Transverse colon (tissue), 4 donors: ENCODE measurements at regions not wholly inside any gene's neighbourhood (a gene's known extent, or its start where the extent isn't known, plus 50 kb on each side); places are given as distances from the start of the nearest gene placed in this dataset.

Experiments used
- DNase-seq: peaks from one replicate; pipeline ENCODE4 v3.0.0-alpha.2; 2019
- H3K27ac ChIP-seq, 4 donors: fragments of 200-600 bp; sonication (generic); 2 replicates each; pipeline ENCODE4 v1.5.1; 2016 to 2018; ENCODE audit warnings: inconsistent platforms in 4 of 4
- H3K27me3 ChIP-seq: fragments of 200-600 bp; sonication (generic); 2 replicates; pipeline ENCODE4 v1.5.1; 2017; ENCODE audit warnings: inconsistent platforms
- H3K36me3 ChIP-seq, 4 donors: fragments of 200-600 bp; sonication (generic); 2 replicates each; pipeline ENCODE4 v1.5.1; 2017 to 2019; ENCODE audit warnings: inconsistent platforms in 4 of 4
- H3K4me1 ChIP-seq, 4 donors: fragments of 200-600 bp; sonication (generic); 2 replicates each; pipeline ENCODE4 v1.5.1; 2017 to 2020; ENCODE audit warnings: inconsistent platforms in 4 of 4
- H3K4me3 ChIP-seq, 4 donors: fragments of 200-600 bp; sonication (generic); 1 replicate in 1 of 4; 2 replicates in 3 of 4; pipeline versions ENCODE4 v1.5.1 to v1.6.1; 2017 to 2019; ENCODE audit warnings: inconsistent platforms in 4 of 4
- H3K9me3 ChIP-seq, 2 donors: fragments of 200-600 bp; sonication (generic); 2 replicates each; pipeline ENCODE4 v1.5.1; 2017 to 2019; ENCODE audit warnings: inconsistent platforms in 2 of 2
- CTCF ChIP-seq, 5 experiments: fragments of 200-600 bp in 3 of 5; fragments of 450-650 bp in 2 of 5; sonication (generic) in 3 of 5; IDR thresholded peaks; 1 replicate in 2 of 5; 2 replicates in 3 of 5; pipeline ENCODE4 v1.5.1; 2016 to 2017; ENCODE audit warnings: antibody characterized with exemption in 5 of 5, inconsistent platforms in 3 of 5, mild to moderate bottlenecking in 2 of 5, moderate library complexity in 1 of 5
- EP300 ChIP-seq: sonication (generic); formaldehyde crosslinking; IDR thresholded peaks from one replicate; pipeline ENCODE4 v1.6.1; 2017; ENCODE audit warnings: antibody characterized with exemption, low read depth
- POLR2A ChIP-seq: fragments of 450-650 bp; IDR thresholded peaks from one replicate; pipeline ENCODE4 v1.6.1; 2016; ENCODE audit warnings: antibody characterized with exemption, mild to moderate bottlenecking, moderate library complexity
- POLR2AphosphoS5 ChIP-seq, 3 donors: sonication (generic); formaldehyde crosslinking; IDR thresholded peaks; one replicate each; pipeline ENCODE4 v1.6.1; 2016; ENCODE audit warnings: antibody characterized with exemption in 3 of 3
- WGBS, 2 donors: methylation state at CpG; one replicate each; pipeline ENCODE4 v1.1.5; 2018; ENCODE audit warnings: low coverage in 1 of 2; 5-methylcytosine and 5-hydroxymethylcytosine counted together
- in situ Hi-C, 4 donors: fragments of 200-750 bp; cut with MboI; loops; one replicate each; pipeline versions ENCODE4 v1.15.0 to v1.15.1; 2017; ENCODE audit warnings: low sequenced_read_pairs in 3 of 4, low pct_ligation_motif_present in 1 of 4, low pct_unique_long_range_greater_than_20kb in 1 of 4
- intact Hi-C: fragments of 100-400 bp; cut with DNase I; formaldehyde crosslinking; loops from one replicate; pipeline ENCODE4 v1.15.1; 2023; ENCODE audit warnings: low total_unique reads

GRCh38 chr7:157473051-157473569 is 136.3 kb downstream of the DNAJB6 start:
- in situ Hi-C loops = no loop called here
- no peaks in the 10 kb centered on the region for H3K27me3 ChIP-seq
- no peak overlapping the region for H3K27ac ChIP-seq
- no peak for DNase-seq
- peaks cover 5 to 16% of the 10 kb centered on the region in 2 donors for H3K9me3 ChIP-seq
- H3K36me3 ChIP-seq = no peaks in the 10 kb centered on the region
- 65 to 84% methylated on average over 4 of the region's 4 CpGs for WGBS, 2 donors
- intact Hi-C loops = no loop called here
- no peak for TF ChIP-seq POLR2A
- TF ChIP-seq CTCF (IDR thresholded peaks at IDR 0.05) = no peak
- TF ChIP-seq POLR2AphosphoS5 (IDR thresholded peaks at IDR 0.05) = no peak
- no peak for TF ChIP-seq EP300
- no peaks in the 10 kb centered on the region for H3K4me1 ChIP-seq
- H3K4me3 ChIP-seq = no peak overlapping the region

GRCh38 chr7:157474685-157475084 is 137.9 kb downstream of the DNAJB6 start:
- Histone ChIP-seq H3K27me3 (no peaks in the 10 kb centered on the region), H3K27ac (no peak overlapping the region), H3K4me3 (no peak overlapping the region), H3K36me3 (no peaks in the 10 kb centered on the region), H3K4me1 (no peaks in the 10 kb centered on the region), H3K9me3 (peaks cover 5 to 16% of the 10 kb centered on the region in 2 donors)
- in situ Hi-C loops = no loop called here
- TF ChIP-seq CTCF (IDR thresholded peaks at IDR 0.05) (peak in 3 of 5 experiments; percentile 20 to 32 (median 22)), POLR2A (no peak)
- 59% methylated on average over 12 of the region's 12 CpGs; no CpG with 5 or more reads in 1 of the 2 donors for WGBS, 2 donors
- no peak for DNase-seq
- intact Hi-C loops = no loop called here

GRCh38 chr7:157475095-157475494 is 138.3 kb downstream of the DNAJB6 start:
- DNase-seq = no peak
- no peak for TF ChIP-seq POLR2A
- no peak for TF ChIP-seq POLR2AphosphoS5 (IDR thresholded peaks at IDR 0.05)
- no peak for TF ChIP-seq CTCF (IDR thresholded peaks at IDR 0.05)
- TF ChIP-seq EP300 = no peak
- H3K27ac ChIP-seq = no peak overlapping the region
- peaks cover 5 to 16% of the 10 kb centered on the region in 2 donors for H3K9me3 ChIP-seq
- in situ Hi-C loops (no loop called here), intact Hi-C loops (no loop called here)
- H3K4me1 ChIP-seq = no peaks in the 10 kb centered on the region
- H3K4me3 ChIP-seq = no peak overlapping the region
- H3K36me3 ChIP-seq = no peaks in the 10 kb centered on the region
- no peaks in the 10 kb centered on the region for H3K27me3 ChIP-seq
- WGBS, 2 donors = 66 to 83% methylated on average over 1 to 6 of the region's 6 CpGs

- peaks cover 5 to 16% of the 10 kb centered on the region in 2 donors for H3K9me3 ChIP-seq
- no peak overlapping the region for H3K27ac ChIP-seq
- in situ Hi-C loops (no loop called here), intact Hi-C loops (no loop called here)
- H3K36me3 ChIP-seq = no peaks in the 10 kb centered on the region
- DNase-seq = no peak
- 64 to 85% methylated on average over 5 to 10 of the region's 10 CpGs for WGBS, 2 donors
- H3K27me3 ChIP-seq = no peaks in the 10 kb centered on the region
- TF ChIP-seq POLR2AphosphoS5 (IDR thresholded peaks at IDR 0.05) (no peak), POLR2A (no peak), CTCF (IDR thresholded peaks at IDR 0.05) (no peak), EP300 (no peak)
- H3K4me1 ChIP-seq = no peaks in the 10 kb centered on the region
- H3K4me3 ChIP-seq = no peak overlapping the region
Measured at GRCh38 chr7:157475601-157476000, 138.8 kb downstream of the DNAJB6 start.
